ENCODE measurements at regions not wholly inside any gene's neighbourhood (a gene's known extent, or its start where the extent isn't known, plus 50 kb on each side); places are given as distances from the start of the nearest gene placed in this dataset.

GRCh38 chr12:84785951-84786350, 126.6 kb downstream of the SLC6A15 start:
- Histone ChIP-seq H3K9me3 (ENCODE audit: control insufficient read depth in 2 of 2, low read length in 2 of 2) (no peaks in the 10 kb centered on the region), H3K4me1 (ENCODE audit: control insufficient read depth in 2 of 2, insufficient read depth in 2 of 2, low read length in 2 of 2) (no peaks in the 10 kb centered on the region), H3K27ac (ENCODE audit: low read depth in 2 of 2, low read length in 2 of 2) (no peak overlapping the region), H3K4me3 (ENCODE audit: low read length in 2 of 2) (no peak overlapping the region), H3K36me3 (ENCODE audit: control insufficient read depth in 2 of 2, insufficient read depth in 2 of 2, low read length in 2 of 2) (no peaks in the 10 kb centered on the region), H3K27me3 (ENCODE audit: control insufficient read depth in 2 of 2, insufficient read depth in 2 of 2, low read length in 2 of 2) (no peaks in the 10 kb centered on the region), H3K9ac (ENCODE audit: low read depth in 1 of 2, low read length in 2 of 2) (no peak overlapping the region)

DNA sequence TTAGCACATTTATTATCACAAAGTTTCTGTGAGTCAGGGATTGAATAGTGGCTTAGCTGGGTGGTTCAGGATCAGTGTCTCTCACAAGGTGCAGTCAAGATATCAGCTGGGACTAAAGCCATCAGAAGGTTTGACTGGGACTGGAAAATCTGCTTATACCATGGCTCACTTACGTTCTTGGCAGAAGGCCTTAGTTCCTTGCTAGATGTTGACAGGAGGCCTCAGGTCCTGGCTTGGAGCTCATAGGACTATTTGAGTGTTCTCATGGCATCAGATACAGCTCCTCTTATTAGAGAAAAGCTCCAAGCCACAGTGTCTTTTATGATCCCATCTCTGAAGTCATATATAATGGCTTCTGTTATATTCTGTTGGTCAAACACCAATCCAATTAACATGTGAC, 127.3 kb downstream of the SLC6A15 start:
- Histone ChIP-seq H3K36me3 (ENCODE audit: control insufficient read depth in 2 of 2, insufficient read depth in 2 of 2, low read length in 2 of 2) (no peaks in the 10 kb centered on the region), H3K9me3 (ENCODE audit: control insufficient read depth in 2 of 2, low read length in 2 of 2) (no peaks in the 10 kb centered on the region), H3K9ac (ENCODE audit: low read depth in 1 of 2, low read length in 2 of 2) (no peak overlapping the region), H3K27me3 (ENCODE audit: control insufficient read depth in 2 of 2, insufficient read depth in 2 of 2, low read length in 2 of 2) (no peaks in the 10 kb centered on the region), H3K4me1 (ENCODE audit: control insufficient read depth in 2 of 2, insufficient read depth in 2 of 2, low read length in 2 of 2) (no peaks in the 10 kb centered on the region), H3K4me3 (ENCODE audit: low read length in 2 of 2) (no peak overlapping the region), H3K27ac (ENCODE audit: low read depth in 2 of 2, low read length in 2 of 2) (no peak overlapping the region)

- H3K9me3 ChIP-seq (ENCODE audit: control insufficient read depth in 2 of 2, low read length in 2 of 2): no peaks in the 10 kb centered on the region
- H3K27me3 ChIP-seq (ENCODE audit: control insufficient read depth in 2 of 2, insufficient read depth in 2 of 2, low read length in 2 of 2): no peaks in the 10 kb centered on the region
- H3K4me3 ChIP-seq (ENCODE audit: low read length in 2 of 2): no peak overlapping the region
- no peak overlapping the region for H3K9ac ChIP-seq (ENCODE audit: low read depth in 1 of 2, low read length in 2 of 2)
- H3K36me3 ChIP-seq (ENCODE audit: control insufficient read depth in 2 of 2, insufficient read depth in 2 of 2, low read length in 2 of 2): no peaks in the 10 kb centered on the region
- no peak overlapping the region for H3K27ac ChIP-seq (ENCODE audit: low read depth in 2 of 2, low read length in 2 of 2)
- H3K4me1 ChIP-seq (ENCODE audit: control insufficient read depth in 2 of 2, insufficient read depth in 2 of 2, low read length in 2 of 2): no peaks in the 10 kb centered on the region
Measured at GRCh38 chr12:84779169-84779568, 133.4 kb downstream of the SLC6A15 start.

GRCh38 chr12:84772281-84772680, 140.3 kb downstream of the SLC6A15 start:
- Histone ChIP-seq H3K9me3 (ENCODE audit: control insufficient read depth in 2 of 2, low read length in 2 of 2) (no peaks in the 10 kb centered on the region), H3K27me3 (ENCODE audit: control insufficient read depth in 2 of 2, insufficient read depth in 2 of 2, low read length in 2 of 2) (no peaks in the 10 kb centered on the region), H3K4me1 (ENCODE audit: control insufficient read depth in 2 of 2, insufficient read depth in 2 of 2, low read length in 2 of 2) (no peaks in the 10 kb centered on the region), H3K4me3 (ENCODE audit: low read length in 2 of 2) (no peak overlapping the region), H3K27ac (ENCODE audit: low read depth in 2 of 2, low read length in 2 of 2) (no peak overlapping the region), H3K9ac (ENCODE audit: low read depth in 1 of 2, low read length in 2 of 2) (no peak overlapping the region), H3K36me3 (ENCODE audit: control insufficient read depth in 2 of 2, insufficient read depth in 2 of 2, low read length in 2 of 2) (no peaks in the 10 kb centered on the region)

DNA sequence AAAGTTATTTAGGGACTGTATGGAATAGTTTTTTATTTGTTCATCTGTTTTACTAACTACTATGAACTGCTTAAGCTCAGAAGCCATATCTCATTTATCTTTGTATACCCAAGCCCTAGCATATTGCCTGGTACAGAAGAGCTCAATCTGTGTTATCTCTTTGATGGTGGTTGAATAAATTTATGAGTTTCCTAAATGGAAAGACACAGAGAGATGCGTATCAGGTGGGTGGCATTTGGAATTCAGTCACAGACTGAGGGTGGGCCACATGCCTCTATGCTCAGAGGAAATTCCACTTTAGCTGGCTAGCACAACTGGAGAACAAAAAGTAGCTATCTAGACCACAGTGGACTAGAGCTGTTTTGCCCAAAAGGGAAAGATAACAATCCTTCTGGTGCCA, 145.5 kb downstream of the SLC6A15 start:
- no peak overlapping the region for H3K9ac ChIP-seq (ENCODE audit: low read depth in 1 of 2, low read length in 2 of 2)
- no peak overlapping the region for H3K27ac ChIP-seq (ENCODE audit: low read depth in 2 of 2, low read length in 2 of 2)
- no peaks in the 10 kb centered on the region for H3K4me1 ChIP-seq (ENCODE audit: control insufficient read depth in 2 of 2, insufficient read depth in 2 of 2, low read length in 2 of 2)
- no peaks in the 10 kb centered on the region for H3K27me3 ChIP-seq (ENCODE audit: control insufficient read depth in 2 of 2, insufficient read depth in 2 of 2, low read length in 2 of 2)
- no peaks in the 10 kb centered on the region for H3K36me3 ChIP-seq (ENCODE audit: control insufficient read depth in 2 of 2, insufficient read depth in 2 of 2, low read length in 2 of 2)
- no peak overlapping the region for H3K4me3 ChIP-seq (ENCODE audit: low read length in 2 of 2)
- no peaks in the 10 kb centered on the region for H3K9me3 ChIP-seq (ENCODE audit: control insufficient read depth in 2 of 2, low read length in 2 of 2)

GRCh38 chr12:84766375-84766774, 146.2 kb downstream of the SLC6A15 start:
- H3K27me3 ChIP-seq (ENCODE audit: control insufficient read depth in 2 of 2, insufficient read depth in 2 of 2, low read length in 2 of 2): no peaks in the 10 kb centered on the region
- no peaks in the 10 kb centered on the region for H3K36me3 ChIP-seq (ENCODE audit: control insufficient read depth in 2 of 2, insufficient read depth in 2 of 2, low read length in 2 of 2)
- no peak overlapping the region for H3K9ac ChIP-seq (ENCODE audit: low read depth in 1 of 2, low read length in 2 of 2)

GRCh38 chr12:84764001-84764400, 148.6 kb downstream of the SLC6A15 start:
- no peaks in the 10 kb centered on the region for H3K9me3 ChIP-seq (ENCODE audit: control insufficient read depth in 2 of 2, low read length in 2 of 2)
- H3K27ac ChIP-seq (ENCODE audit: low read depth in 2 of 2, low read length in 2 of 2): no peak overlapping the region

More at GRCh38 chr12:84766375-84766774, 146.2 kb downstream of the SLC6A15 start:
- Histone ChIP-seq H3K4me1 (ENCODE audit: control insufficient read depth in 2 of 2, insufficient read depth in 2 of 2, low read length in 2 of 2) (no peaks in the 10 kb centered on the region), H3K9me3 (ENCODE audit: control insufficient read depth in 2 of 2, low read length in 2 of 2) (no peaks in the 10 kb centered on the region), H3K27ac (ENCODE audit: low read depth in 2 of 2, low read length in 2 of 2) (no peak overlapping the region), H3K4me3 (ENCODE audit: low read length in 2 of 2) (no peak overlapping the region)

DNA sequence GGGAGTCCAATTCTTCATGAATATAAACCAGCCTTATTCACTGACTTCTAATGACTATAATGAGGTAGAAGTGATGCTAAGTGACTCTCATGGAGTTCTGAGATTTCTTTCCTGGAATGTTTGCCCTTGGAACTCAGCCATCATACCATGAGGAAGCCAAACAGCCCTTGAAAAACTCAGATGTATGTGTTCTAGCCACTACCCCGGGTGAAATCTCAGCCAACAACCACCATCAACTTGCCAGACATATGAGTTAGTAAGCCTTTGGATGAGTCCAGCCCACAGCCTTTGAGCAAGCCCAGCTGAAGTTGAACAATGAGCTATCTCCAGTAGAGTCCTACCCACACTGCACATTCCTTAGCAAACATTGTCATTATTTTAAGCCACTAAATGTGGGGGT, 149.5 kb downstream of the SLC6A15 start:
- H3K4me1 ChIP-seq (ENCODE audit: control insufficient read depth in 2 of 2, insufficient read depth in 2 of 2, low read length in 2 of 2): no peaks in the 10 kb centered on the region
- no peak overlapping the region for H3K27ac ChIP-seq (ENCODE audit: low read depth in 2 of 2, low read length in 2 of 2)
- no peak overlapping the region for H3K4me3 ChIP-seq (ENCODE audit: low read length in 2 of 2)
- H3K36me3 ChIP-seq (ENCODE audit: control insufficient read depth in 2 of 2, insufficient read depth in 2 of 2, low read length in 2 of 2): no peaks in the 10 kb centered on the region
- no peak overlapping the region for H3K9ac ChIP-seq (ENCODE audit: low read depth in 1 of 2, low read length in 2 of 2)
- no peaks in the 10 kb centered on the region for H3K27me3 ChIP-seq (ENCODE audit: control insufficient read depth in 2 of 2, insufficient read depth in 2 of 2, low read length in 2 of 2)
- no peaks in the 10 kb centered on the region for H3K9me3 ChIP-seq (ENCODE audit: control insufficient read depth in 2 of 2, low read length in 2 of 2)

More at GRCh38 chr12:84764001-84764400, 148.6 kb downstream of the SLC6A15 start:
- Histone ChIP-seq H3K4me3 (ENCODE audit: low read length in 2 of 2) (no peak overlapping the region), H3K4me1 (ENCODE audit: control insufficient read depth in 2 of 2, insufficient read depth in 2 of 2, low read length in 2 of 2) (no peaks in the 10 kb centered on the region), H3K36me3 (ENCODE audit: control insufficient read depth in 2 of 2, insufficient read depth in 2 of 2, low read length in 2 of 2) (no peaks in the 10 kb centered on the region), H3K27me3 (ENCODE audit: control insufficient read depth in 2 of 2, insufficient read depth in 2 of 2, low read length in 2 of 2) (no peaks in the 10 kb centered on the region), H3K9ac (ENCODE audit: low read depth in 1 of 2, low read length in 2 of 2) (no peak overlapping the region)

GRCh38 chr12:84760091-84760865, 152.3 kb downstream of the SLC6A15 start:
- Histone ChIP-seq H3K27ac (ENCODE audit: low read depth in 2 of 2, low read length in 2 of 2) (no peak overlapping the region), H3K36me3 (ENCODE audit: control insufficient read depth in 2 of 2, insufficient read depth in 2 of 2, low read length in 2 of 2) (no peaks in the 10 kb centered on the region), H3K4me1 (ENCODE audit: control insufficient read depth in 2 of 2, insufficient read depth in 2 of 2, low read length in 2 of 2) (no peaks in the 10 kb centered on the region), H3K27me3 (ENCODE audit: control insufficient read depth in 2 of 2, insufficient read depth in 2 of 2, low read length in 2 of 2) (no peaks in the 10 kb centered on the region), H3K9ac (ENCODE audit: low read depth in 1 of 2, low read length in 2 of 2) (no peak overlapping the region), H3K9me3 (ENCODE audit: control insufficient read depth in 2 of 2, low read length in 2 of 2) (no peaks in the 10 kb centered on the region), H3K4me3 (ENCODE audit: low read length in 2 of 2) (no peak overlapping the region)

DNA sequence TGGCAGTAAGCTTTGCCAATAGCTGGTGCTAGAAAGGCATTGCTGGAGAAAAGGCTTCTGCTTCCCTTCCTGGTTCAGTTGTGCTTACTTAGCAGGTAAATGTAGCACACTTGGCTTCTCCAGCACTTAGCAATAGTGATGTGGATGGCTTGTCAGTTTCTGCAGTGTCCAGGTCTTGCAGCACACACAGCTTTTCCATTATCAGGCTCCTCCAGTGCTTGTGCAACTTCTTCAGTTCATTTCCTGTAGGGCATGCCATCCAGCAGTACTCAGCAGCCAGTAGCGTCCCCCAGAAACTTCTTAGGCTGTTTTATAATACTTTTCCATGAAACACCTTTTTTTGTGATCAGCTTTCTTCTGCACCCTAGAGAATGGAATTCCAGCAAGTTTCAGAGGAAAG, 154.6 kb downstream of the SLC6A15 start:
- H3K4me3 ChIP-seq (ENCODE audit: low read length in 2 of 2): no peak overlapping the region
- H3K4me1 ChIP-seq (ENCODE audit: control insufficient read depth in 2 of 2, insufficient read depth in 2 of 2, low read length in 2 of 2): no peaks in the 10 kb centered on the region
- no peak overlapping the region for H3K9ac ChIP-seq (ENCODE audit: low read depth in 1 of 2, low read length in 2 of 2)
- no peaks in the 10 kb centered on the region for H3K9me3 ChIP-seq (ENCODE audit: control insufficient read depth in 2 of 2, low read length in 2 of 2)
- no peaks in the 10 kb centered on the region for H3K27me3 ChIP-seq (ENCODE audit: control insufficient read depth in 2 of 2, insufficient read depth in 2 of 2, low read length in 2 of 2)
- no peak overlapping the region for H3K27ac ChIP-seq (ENCODE audit: low read depth in 2 of 2, low read length in 2 of 2)
- H3K36me3 ChIP-seq (ENCODE audit: control insufficient read depth in 2 of 2, insufficient read depth in 2 of 2, low read length in 2 of 2): no peaks in the 10 kb centered on the region
